ENCODE measurements at regions not wholly inside any gene's neighbourhood (a gene's known extent, or its start where the extent isn't known, plus 50 kb on each side); places are given as distances from the start of the nearest gene placed in this dataset.

GRCh38 chrX:13479452-13479813 is 90.0 kb upstream of the EGFL6 start:
- TF ChIP-seq CTCF (IDR thresholded peaks at IDR 0.05; ENCODE audit: insufficient read depth, low read depth, low read length, missing control alignments): no peak
- H3K4me3 ChIP-seq (ENCODE audit: low read length): no peak overlapping the region
- DNase-seq (ENCODE audit: low read depth): no peak

GRCh38 chrX:13478740-13479451 is 90.5 kb upstream of the EGFL6 start:
- no peak for TF ChIP-seq CTCF (IDR thresholded peaks at IDR 0.05; ENCODE audit: insufficient read depth, low read depth, low read length, missing control alignments)
- DNase-seq (ENCODE audit: low read depth): no peak

DNA sequence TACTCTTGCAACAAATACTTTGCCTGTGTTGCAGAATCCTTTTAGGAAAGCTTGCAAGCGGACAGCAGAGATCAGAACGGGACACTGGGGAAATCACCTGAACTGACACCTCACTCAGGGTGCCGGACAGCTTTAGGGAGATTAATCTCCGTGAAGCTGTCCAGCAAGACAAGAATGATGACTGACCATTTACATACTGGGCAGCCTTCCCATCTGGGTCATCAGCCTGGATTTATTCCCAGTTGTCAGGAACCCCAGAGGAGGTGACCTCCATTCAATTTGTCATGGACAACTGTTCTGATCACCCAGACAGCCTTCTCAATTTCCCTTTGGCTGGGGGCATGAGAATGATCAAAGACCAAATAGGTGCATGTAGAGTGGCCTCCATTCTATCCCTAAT is 93.0 kb upstream of the EGFL6 start:
- no peak for TF ChIP-seq CTCF (IDR thresholded peaks at IDR 0.05; ENCODE audit: insufficient read depth, low read depth, low read length, missing control alignments)
- DNase-seq (ENCODE audit: low read depth): no peak
- no peak overlapping the region for H3K4me3 ChIP-seq (ENCODE audit: low read length)

More at GRCh38 chrX:13478740-13479451, 90.5 kb upstream of the EGFL6 start:
- no peak overlapping the region for H3K4me3 ChIP-seq (ENCODE audit: low read length)

DNA sequence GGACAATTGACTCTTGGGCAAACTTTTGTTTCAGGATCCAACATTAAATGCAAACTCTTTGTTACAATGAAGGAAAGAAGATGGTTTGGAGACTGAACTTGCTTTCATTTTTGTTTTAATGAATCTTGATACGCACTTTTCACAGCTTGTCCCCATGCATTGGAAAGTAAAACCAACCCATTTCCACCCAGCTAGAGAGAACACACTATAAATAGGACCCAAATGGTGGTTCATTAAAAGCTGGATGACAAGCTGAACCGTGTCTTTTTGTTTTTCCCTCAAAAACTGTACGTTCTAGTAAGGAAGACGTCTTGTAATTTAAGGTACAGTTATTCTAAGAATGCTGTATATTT is 95.3 kb upstream of the EGFL6 start:
- no peak for DNase-seq (ENCODE audit: low read depth)
- no peak for TF ChIP-seq CTCF (IDR thresholded peaks at IDR 0.05; ENCODE audit: insufficient read depth, low read depth, low read length, missing control alignments)
- no peak overlapping the region for H3K4me3 ChIP-seq (ENCODE audit: low read length)

- TF ChIP-seq CTCF (IDR thresholded peaks at IDR 0.05; ENCODE audit: insufficient read depth, low read depth, low read length, missing control alignments): no peak
- DNase-seq (ENCODE audit: low read depth): no peak
- H3K4me3 ChIP-seq (ENCODE audit: low read length): no peak overlapping the region
Observed at GRCh38 chrX:13473442-13474163, 95.8 kb upstream of the EGFL6 start.

- H3K4me3 ChIP-seq (ENCODE audit: low read length): no peak overlapping the region
- no peak for DNase-seq (ENCODE audit: low read depth)
- TF ChIP-seq CTCF (IDR thresholded peaks at IDR 0.05; ENCODE audit: insufficient read depth, low read depth, low read length, missing control alignments): no peak
Observed at GRCh38 chrX:13472975-13473374, 96.4 kb upstream of the EGFL6 start.

DNA sequence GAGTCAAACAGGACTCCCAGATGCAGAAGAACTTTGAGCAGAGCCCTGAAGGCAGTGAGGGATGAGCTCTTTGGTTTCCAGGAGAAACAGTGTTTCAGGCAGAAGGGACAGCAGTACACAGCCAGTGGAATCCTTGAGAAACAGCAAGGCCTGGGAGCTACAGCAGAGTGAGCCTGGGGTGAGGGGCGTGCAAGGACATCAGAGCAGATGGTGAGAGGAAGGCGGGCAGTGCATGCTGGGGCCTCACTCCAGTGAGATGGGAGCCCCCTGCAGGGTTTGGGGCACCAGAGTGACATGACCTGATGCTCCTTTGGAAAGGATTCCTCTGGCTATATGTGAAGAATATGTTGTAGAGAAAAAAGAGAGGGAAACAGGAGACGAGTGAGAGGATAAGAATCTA is 98.1 kb upstream of the EGFL6 start:
- H3K4me3 ChIP-seq (ENCODE audit: low read length): no peak overlapping the region
- DNase-seq (ENCODE audit: low read depth): no peak
- no peak for TF ChIP-seq CTCF (IDR thresholded peaks at IDR 0.05; ENCODE audit: insufficient read depth, low read depth, low read length, missing control alignments)
